SK-N-SH (cell line): ENCODE measurements at regions not wholly inside any gene's neighbourhood (a gene's known extent, or its start where the extent isn't known, plus 50 kb on each side); places are given as distances from the start of the nearest gene placed in this dataset.

Experiments
- CTCF ChIP-seq: fragments of 200-600 bp; sonication (generic); IDR thresholded peaks from 2 replicates; pipeline ENCODE4 v1.6.1; 2017; ENCODE audit warnings: antibody characterized with exemption, mild to moderate bottlenecking, moderate library complexity
- EP300 ChIP-seq, 2 experiments: IDR thresholded peaks; 2 replicates each; pipeline versions ENCODE4 v1.4.0 to v1.6.1; 2012; ENCODE audit warnings: borderline replicate concordance in 1 of 2, low read depth in 1 of 2, low read length in 1 of 2
- FOSL2 ChIP-seq: IDR thresholded peaks from 2 replicates; pipeline ENCODE4 v1.4.0; 2012; ENCODE audit warnings: low read depth, mild to moderate bottlenecking, moderate library complexity, borderline replicate concordance
- REST ChIP-seq: IDR thresholded peaks from 2 replicates; pipeline ENCODE4 v1.6.1; 2012; ENCODE audit warnings: mild to moderate bottlenecking, low read depth, low read length, moderate library complexity
- TEAD4 ChIP-seq: IDR thresholded peaks from 2 replicates; pipeline ENCODE4 v1.4.0; 2012; ENCODE audit warnings: mild to moderate bottlenecking, borderline replicate concordance; ENCODE audit not compliant: insufficient read depth
- TF ChIP-seq, protein P1 (sequence below): fragments of 150-350 bp; IDR thresholded peaks from 2 replicates; pipeline ENCODE4 v1.6.1; 2017; ENCODE audit warnings: antibody characterized with exemption, low read length, low read depth, borderline replicate concordance

DNA sequence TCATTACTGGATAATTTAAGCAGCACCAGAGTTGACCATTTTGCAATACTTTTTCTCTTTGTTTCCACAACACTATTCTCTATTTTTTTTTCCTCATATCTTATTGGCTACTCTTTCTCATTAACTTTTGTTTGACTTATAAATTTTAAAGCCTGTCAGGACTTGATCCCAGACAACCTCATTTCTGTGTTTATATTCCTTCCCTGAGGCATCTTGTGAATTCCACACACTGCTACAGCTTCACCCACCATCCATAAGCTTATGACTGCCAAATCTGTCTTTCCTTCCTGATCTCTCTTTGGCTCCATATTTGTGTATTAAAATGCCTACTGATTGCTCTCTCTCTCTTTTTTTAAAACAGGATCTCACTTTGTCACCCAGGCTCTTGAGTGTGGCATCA lies 124.6 kb upstream of the MBL2 start:
- TF ChIP-seq REST (no peak), EP300 (IDR thresholded peaks at IDR 0.05; ENCODE audit: borderline replicate concordance in 1 of 2, low read depth in 1 of 2, low read length in 1 of 2) (no peak), CTCF (no peak), FOSL2 (no peak), TEAD4 (no peak)
- TF ChIP-seq, protein P1, sequence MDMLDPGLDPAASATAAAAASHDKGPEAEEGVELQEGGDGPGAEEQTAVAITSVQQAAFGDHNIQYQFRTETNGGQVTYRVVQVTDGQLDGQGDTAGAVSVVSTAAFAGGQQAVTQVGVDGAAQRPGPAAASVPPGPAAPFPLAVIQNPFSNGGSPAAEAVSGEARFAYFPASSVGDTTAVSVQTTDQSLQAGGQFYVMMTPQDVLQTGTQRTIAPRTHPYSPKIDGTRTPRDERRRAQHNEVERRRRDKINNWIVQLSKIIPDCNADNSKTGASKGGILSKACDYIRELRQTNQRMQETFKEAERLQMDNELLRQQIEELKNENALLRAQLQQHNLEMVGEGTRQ: no peak
